ENCODE measurements at regions not wholly inside any gene's neighbourhood (a gene's known extent, or its start where the extent isn't known, plus 50 kb on each side); places are given as distances from the start of the nearest gene placed in this dataset.

GRCh38 chr1:9449110-9449627 is 90.1 kb upstream of the SLC25A33 start:
- TF ChIP-seq TAF1 (IDR thresholded peaks at IDR 0.05; ENCODE audit: borderline replicate concordance, insufficient read depth, low read length) (no peak), SIN3A (IDR thresholded peaks at IDR 0.05; ENCODE audit: borderline replicate concordance, insufficient read depth, low read length) (no peak), REST (IDR thresholded peaks at IDR 0.05; ENCODE audit: insufficient read depth in 1 of 2, low read depth in 2 of 2, low read length in 2 of 2) (no peak)
